Esophagus mucosa (tissue), 1 donor: ENCODE measurements at regions not wholly inside any gene's neighbourhood (a gene's known extent, or its start where the extent isn't known, plus 50 kb on each side); places are given as distances from the start of the nearest gene placed in this dataset.

Experiments
- ATAC-seq: fragments of 200-7000 bp; cut with Tn5 transposase; one replicate; pipeline ENCODE4 v1.9.1; 2020
- donor health status: DM: yes; HTN: yes; CAD: no.

GRCh38 chr13:80462567-80462966, 121.6 kb upstream of the SPRY2 start:
- ATAC-seq = no peak

- no peak for ATAC-seq
Measured at GRCh38 chr13:80462037-80462436, 121.1 kb upstream of the SPRY2 start.

GRCh38 chr13:80458543-80458942, 117.6 kb upstream of the SPRY2 start:
- no peak for ATAC-seq

GRCh38 chr13:80454245-80454644, 113.3 kb upstream of the SPRY2 start:
- ATAC-seq = no peak

- ATAC-seq = no peak
Measured at GRCh38 chr13:80452279-80452678, 111.4 kb upstream of the SPRY2 start.

GRCh38 chr13:80451641-80452040, 110.7 kb upstream of the SPRY2 start:
- no peak for ATAC-seq

GRCh38 chr13:80450386-80450785, 109.5 kb upstream of the SPRY2 start:
- ATAC-seq = no peak

GRCh38 chr13:80448725-80449124, 107.8 kb upstream of the SPRY2 start:
- no peak for ATAC-seq

GRCh38 chr13:80447747-80448146, 106.8 kb upstream of the SPRY2 start:
- ATAC-seq = no peak

- ATAC-seq = no peak
Measured at GRCh38 chr13:80444240-80445015, 103.5 kb upstream of the SPRY2 start.

GRCh38 chr13:80442609-80443008, 101.7 kb upstream of the SPRY2 start:
- ATAC-seq = no peak

- ATAC-seq = no peak
Measured at GRCh38 chr13:80441968-80442367, 101.0 kb upstream of the SPRY2 start.

- no peak for ATAC-seq
Measured at GRCh38 chr13:80438521-80438920, 97.6 kb upstream of the SPRY2 start.

GRCh38 chr13:80437231-80437630, 96.3 kb upstream of the SPRY2 start:
- ATAC-seq = no peak

- no peak for ATAC-seq
Measured at GRCh38 chr13:80436571-80437169, 95.7 kb upstream of the SPRY2 start.

GRCh38 chr13:80430561-80430960, 89.6 kb upstream of the SPRY2 start:
- ATAC-seq = no peak

- no peak for ATAC-seq
Measured at GRCh38 chr13:80428349-80429096, 87.6 kb upstream of the SPRY2 start.

GRCh38 chr13:80419416-80419815, 78.5 kb upstream of the SPRY2 start:
- no peak for ATAC-seq

- ATAC-seq = no peak
Measured at GRCh38 chr13:80413611-80414010, 72.7 kb upstream of the SPRY2 start.

- no peak for ATAC-seq
Measured at GRCh38 chr13:80408270-80408669, 67.3 kb upstream of the SPRY2 start.

GRCh38 chr13:80400865-80401426, 60.0 kb upstream of the SPRY2 start:
- no peak for ATAC-seq

- no peak for ATAC-seq
Measured at GRCh38 chr13:80400164-80400864, 59.4 kb upstream of the SPRY2 start.
